Mesothelial cell of epicardium (in vitro differentiated cells): ENCODE measurements at regions not wholly inside any gene's neighbourhood (a gene's known extent, or its start where the extent isn't known, plus 50 kb on each side); places are given as distances from the start of the nearest gene placed in this dataset.

ENCODE experiments used
- DNase-seq, 2 experiments: peaks; one replicate each; pipeline ENCODE4 v3.0.0; 2021; ENCODE audit warnings: low spot score in 2 of 2; ENCODE audit not compliant: unreplicated experiment in 2 of 2
- H3K27ac Mint-ChIP-seq: 2 replicates; pipeline ENCODE4 v1.8.0; 2021; ENCODE audit warnings: mixed read lengths
- H3K27me3 Mint-ChIP-seq: 2 replicates; pipeline ENCODE4 v1.8.0; 2021; ENCODE audit warnings: low read depth, mixed read lengths
- H3K36me3 Mint-ChIP-seq: 2 replicates; pipeline ENCODE4 v1.8.0; 2021; ENCODE audit warnings: mixed read lengths
- H3K4me1 Mint-ChIP-seq: 2 replicates; pipeline ENCODE4 v1.8.0; 2021; ENCODE audit warnings: mixed read lengths
- H3K4me3 Mint-ChIP-seq: 2 replicates; pipeline ENCODE4 v1.8.0; 2021; ENCODE audit warnings: mild to moderate bottlenecking, moderate library complexity, mixed read lengths
- H3K9me3 Mint-ChIP-seq: 2 replicates; pipeline ENCODE4 v1.8.0; 2021; ENCODE audit warnings: mixed read lengths
- CTCF ChIP-seq: fragments of 200-600 bp; sonication (generic); IDR thresholded peaks from one replicate; pipeline ENCODE4 v1.5.0; 2021; ENCODE audit warnings: antibody characterized with exemption; ENCODE audit not compliant: unreplicated experiment

DNA sequence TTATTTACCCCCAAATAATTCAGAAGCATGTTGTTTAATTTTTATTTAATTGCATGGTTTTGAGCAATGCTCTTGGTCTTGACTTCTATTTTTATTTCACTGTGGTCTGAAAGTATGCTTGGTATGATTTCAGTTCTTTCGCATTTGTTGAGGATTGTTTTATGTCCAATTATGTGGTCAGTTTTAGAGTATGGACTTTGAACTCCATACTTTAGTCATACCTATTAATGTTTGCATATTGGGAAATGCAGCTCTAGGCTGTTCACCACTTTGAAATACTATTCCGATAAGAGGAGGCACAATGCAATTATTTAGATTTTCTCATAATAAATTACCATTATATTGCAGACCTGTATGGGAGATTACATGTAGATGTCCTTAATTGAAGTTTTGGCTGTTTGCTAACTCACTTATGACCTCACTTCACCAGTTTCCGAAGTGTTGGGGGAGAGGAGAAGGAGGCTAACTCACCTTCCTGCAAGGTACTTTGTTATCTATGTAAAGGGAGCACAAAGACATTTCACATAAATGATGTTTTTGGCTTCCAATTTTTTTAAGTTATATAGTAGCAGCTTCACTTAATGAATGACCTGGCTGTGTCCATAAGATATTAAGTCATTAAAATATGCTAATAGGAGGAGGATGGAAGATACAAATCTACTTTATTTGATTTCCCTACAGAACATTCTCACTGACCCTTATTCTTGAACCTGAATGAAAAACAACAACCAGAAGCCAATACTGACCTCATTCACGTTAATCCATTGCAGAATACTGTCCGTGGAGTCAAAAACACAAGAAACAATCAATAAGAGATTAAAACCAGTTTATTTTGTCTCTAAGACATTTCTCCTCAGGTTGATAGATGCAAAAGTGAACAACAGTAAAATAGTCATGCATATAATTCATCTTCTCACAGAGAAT is 970.3 kb upstream of the ARRDC3 start:
- no peak for TF ChIP-seq CTCF
- H3K36me3 Mint-ChIP-seq: peaks cover under 1% of the 10 kb centered on the region
- no peak for DNase-seq
- H3K4me3 Mint-ChIP-seq: no peak overlapping the region
- peaks cover 39% of the 10 kb centered on the region for H3K9me3 Mint-ChIP-seq
- H3K27ac Mint-ChIP-seq: no peak overlapping the region
- no peaks in the 10 kb centered on the region for H3K4me1 Mint-ChIP-seq
- no peaks in the 10 kb centered on the region for H3K27me3 Mint-ChIP-seq

DNA sequence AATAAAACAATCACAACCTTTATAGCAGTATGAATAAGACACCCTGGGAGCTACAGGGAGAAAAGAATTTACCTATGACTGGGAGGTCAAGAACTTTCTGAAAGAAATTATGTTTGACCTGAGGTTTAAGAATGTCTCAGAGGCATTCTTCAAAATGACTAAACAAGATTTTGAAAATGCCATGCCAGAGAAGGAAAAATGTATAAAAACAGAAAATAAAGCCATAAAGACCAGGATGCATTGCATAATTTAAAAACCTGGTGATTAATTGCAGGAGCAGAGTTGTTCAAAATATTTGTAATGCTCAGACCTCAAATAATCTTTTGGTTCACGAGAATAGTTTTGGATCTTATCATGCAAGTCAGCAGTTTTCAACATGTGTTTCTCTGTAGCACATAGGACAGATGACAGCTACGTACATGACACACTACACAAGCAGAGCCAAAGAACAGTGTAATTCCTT is 954.7 kb upstream of the ARRDC3 start:
- Mint-ChIP-seq H3K9me3 (peaks cover 9% of the 10 kb centered on the region), H3K4me1 (peaks cover 12% of the 10 kb centered on the region), H3K27ac (peak overlapping the region; percentile 5), H3K36me3 (no peaks in the 10 kb centered on the region), H3K27me3 (no peaks in the 10 kb centered on the region), H3K4me3 (no peak overlapping the region)
- no peak for DNase-seq
- no peak for TF ChIP-seq CTCF

- Mint-ChIP-seq H3K36me3 (no peaks in the 10 kb centered on the region), H3K27me3 (no peaks in the 10 kb centered on the region), H3K4me1 (peaks cover 3% of the 10 kb centered on the region), H3K9me3 (peaks cover 4% of the 10 kb centered on the region), H3K27ac (no peak overlapping the region), H3K4me3 (no peak overlapping the region)
- TF ChIP-seq CTCF: no peak
- DNase-seq: no peak
Observed at GRCh38 chr5:92332039-92332438, 948.9 kb upstream of the ARRDC3 start.

GRCh38 chr5:92330365-92330764 is 947.2 kb upstream of the ARRDC3 start:
- no peaks in the 10 kb centered on the region for H3K4me1 Mint-ChIP-seq
- no peaks in the 10 kb centered on the region for H3K36me3 Mint-ChIP-seq
- H3K27ac Mint-ChIP-seq: no peak overlapping the region
- H3K4me3 Mint-ChIP-seq: no peak overlapping the region
- no peaks in the 10 kb centered on the region for H3K27me3 Mint-ChIP-seq
- peaks cover 4% of the 10 kb centered on the region for H3K9me3 Mint-ChIP-seq
- DNase-seq: no peak
- TF ChIP-seq CTCF: no peak

DNA sequence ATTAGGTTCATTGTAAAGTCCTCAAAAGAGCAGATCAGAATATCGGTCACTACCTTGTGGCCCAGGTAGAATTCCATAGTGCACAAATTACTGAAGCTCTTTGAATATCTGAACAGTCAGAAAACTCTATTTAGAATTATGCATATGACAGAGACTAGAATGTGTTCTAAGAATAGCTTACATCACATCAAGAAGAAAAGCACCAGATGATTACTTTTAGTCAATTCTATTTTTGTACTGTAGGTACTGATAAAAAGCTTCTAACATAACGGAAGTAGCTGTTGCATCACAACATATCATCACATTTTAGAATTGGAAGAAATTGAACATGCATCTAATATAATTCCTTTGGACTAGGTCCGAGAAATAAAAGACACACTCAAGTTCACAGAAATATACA is 946.6 kb upstream of the ARRDC3 start:
- H3K4me3 Mint-ChIP-seq: no peak overlapping the region
- H3K4me1 Mint-ChIP-seq: no peaks in the 10 kb centered on the region
- DNase-seq: no peak
- peaks cover 4% of the 10 kb centered on the region for H3K9me3 Mint-ChIP-seq
- no peak overlapping the region for H3K27ac Mint-ChIP-seq
- H3K36me3 Mint-ChIP-seq: no peaks in the 10 kb centered on the region
- TF ChIP-seq CTCF: no peak
- no peaks in the 10 kb centered on the region for H3K27me3 Mint-ChIP-seq
